Ecto neural progenitor cell (in vitro differentiated cells): ENCODE measurements at regions not wholly inside any gene's neighbourhood (a gene's known extent, or its start where the extent isn't known, plus 50 kb on each side); places are given as distances from the start of the nearest gene placed in this dataset.

Experiments
- DNase-seq: peaks from one replicate; pipeline ENCODE4 v3.0.0-alpha.2; 2018; ENCODE audit warnings: low spot score

GRCh38 chr15:61479613-61480012 lies 250.5 kb upstream of the RORA start:
- DNase-seq: no peak

- no peak for DNase-seq
These were observed 247.6 kb upstream of the RORA start for GRCh38 chr15:61476741-61477140.

GRCh38 chr15:61474796-61475195 lies 245.7 kb upstream of the RORA start:
- DNase-seq: no peak

- DNase-seq: no peak
These were observed 238.7 kb upstream of the RORA start for GRCh38 chr15:61467823-61468222.

- no peak for DNase-seq
These were observed 230.9 kb upstream of the RORA start for GRCh38 chr15:61459785-61460707.

GRCh38 chr15:61457050-61457733 lies 228.1 kb upstream of the RORA start:
- no peak for DNase-seq

- no peak for DNase-seq
These were observed 220.1 kb upstream of the RORA start for GRCh38 chr15:61449186-61449702.

GRCh38 chr15:61447981-61448380 lies 218.9 kb upstream of the RORA start:
- no peak for DNase-seq

GRCh38 chr15:61444585-61444984 lies 215.5 kb upstream of the RORA start:
- no peak for DNase-seq

- DNase-seq: no peak
These were observed 213.7 kb upstream of the RORA start for GRCh38 chr15:61442821-61443220.

- no peak for DNase-seq
These were observed 212.8 kb upstream of the RORA start for GRCh38 chr15:61441891-61442290.

- no peak for DNase-seq
These were observed 197.4 kb upstream of the RORA start for GRCh38 chr15:61426466-61426865.

GRCh38 chr15:61425934-61426333 lies 196.8 kb upstream of the RORA start:
- no peak for DNase-seq

- no peak for DNase-seq
These were observed 193.7 kb upstream of the RORA start for GRCh38 chr15:61422773-61423172.

GRCh38 chr15:61421938-61422337 lies 192.8 kb upstream of the RORA start:
- DNase-seq: no peak

GRCh38 chr15:61421470-61421869 lies 192.4 kb upstream of the RORA start:
- DNase-seq: no peak

- no peak for DNase-seq
These were observed 191.4 kb upstream of the RORA start for GRCh38 chr15:61420546-61420945.

GRCh38 chr15:61415617-61416120 lies 186.6 kb upstream of the RORA start:
- no peak for DNase-seq

GRCh38 chr15:61411902-61412510 lies 182.9 kb upstream of the RORA start:
- DNase-seq: no peak

GRCh38 chr15:61410662-61411061 lies 181.6 kb upstream of the RORA start:
- DNase-seq: no peak

GRCh38 chr15:61404567-61404966 lies 175.5 kb upstream of the RORA start:
- DNase-seq: no peak

- DNase-seq: no peak
These were observed 174.8 kb upstream of the RORA start for GRCh38 chr15:61403884-61404283.
